HG03469 (cell line): ENCODE measurements at regions not wholly inside any gene's neighbourhood (a gene's known extent, or its start where the extent isn't known, plus 50 kb on each side); places are given as distances from the start of the nearest gene placed in this dataset.

Experiments
- ATAC-seq: cut with Tn5 transposase; IDR thresholded peaks from one replicate; pipeline ENCODE4 v1.9.1; 2021; ENCODE audit warnings: mild to moderate bottlenecking, moderate library complexity, moderate number of reproducible peaks; ENCODE audit not compliant: unreplicated experiment

DNA sequence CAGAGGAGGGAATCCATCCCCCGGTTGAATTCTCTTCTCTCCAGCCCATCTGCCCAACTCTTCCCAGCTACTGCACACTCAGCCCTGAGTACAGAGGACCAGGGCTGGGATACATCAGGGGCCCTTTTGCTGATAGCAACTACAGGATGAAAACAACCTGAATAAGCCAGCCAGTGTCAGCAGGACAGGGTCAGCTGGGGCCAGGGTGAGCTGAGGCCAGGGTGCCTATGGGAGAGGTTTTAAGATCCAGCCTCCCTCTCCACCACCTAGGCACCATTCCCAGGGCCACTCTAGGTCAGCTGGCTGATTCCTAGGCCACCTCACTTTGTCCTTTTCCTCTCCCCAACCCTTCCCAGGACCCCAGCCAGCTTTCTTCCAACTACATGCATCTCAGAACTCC lies 83.8 kb downstream of the MRPL46 start:
- no peak for ATAC-seq

DNA sequence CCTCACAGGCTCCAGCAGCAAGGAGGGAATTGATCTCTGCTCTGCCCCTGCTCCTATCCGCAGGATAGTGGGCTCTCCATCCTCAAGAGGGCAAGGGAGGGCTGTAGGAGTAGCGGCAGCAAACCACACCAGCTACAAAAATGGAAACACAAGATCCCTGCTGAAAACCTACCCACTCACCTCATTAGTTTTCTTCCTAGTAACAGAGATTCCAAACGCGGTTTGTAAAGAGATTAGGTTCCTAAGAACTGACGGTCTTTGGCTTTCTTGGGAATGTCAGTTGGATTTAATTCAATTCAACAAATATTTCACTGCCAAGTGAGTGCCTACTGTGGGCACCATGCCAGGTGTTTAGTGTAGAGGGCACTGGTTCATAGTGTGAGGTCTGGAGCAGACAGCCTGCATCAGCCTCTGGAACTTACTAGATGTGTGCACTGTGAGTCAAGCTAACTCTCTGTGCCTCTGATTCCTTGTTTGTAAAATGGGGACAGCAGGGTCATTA lies 84.7 kb downstream of the MRPL46 start:
- no peak for ATAC-seq

DNA sequence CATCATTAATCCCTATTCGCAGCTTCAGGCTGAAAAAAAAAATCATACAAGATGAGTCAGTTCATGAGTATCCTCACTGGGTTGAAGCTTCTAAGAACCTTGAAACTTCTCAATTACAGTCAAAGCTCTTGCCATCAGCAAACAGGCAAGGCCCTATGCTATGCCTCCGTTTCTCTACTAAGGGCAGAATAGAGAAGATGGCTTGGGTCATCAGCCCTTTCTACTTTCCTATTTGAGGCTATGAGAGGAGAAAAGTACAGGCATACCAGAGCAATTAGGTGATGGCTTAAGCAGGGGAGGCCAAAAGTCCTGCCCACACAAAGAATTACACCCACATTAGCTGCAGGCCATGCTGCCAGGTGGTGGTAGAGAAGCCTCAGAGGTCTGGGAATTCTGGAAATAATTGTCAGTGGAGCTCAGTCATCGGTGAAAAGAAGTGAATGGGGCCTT lies 89.0 kb downstream of the MRPL46 start:
- no peak for ATAC-seq

DNA sequence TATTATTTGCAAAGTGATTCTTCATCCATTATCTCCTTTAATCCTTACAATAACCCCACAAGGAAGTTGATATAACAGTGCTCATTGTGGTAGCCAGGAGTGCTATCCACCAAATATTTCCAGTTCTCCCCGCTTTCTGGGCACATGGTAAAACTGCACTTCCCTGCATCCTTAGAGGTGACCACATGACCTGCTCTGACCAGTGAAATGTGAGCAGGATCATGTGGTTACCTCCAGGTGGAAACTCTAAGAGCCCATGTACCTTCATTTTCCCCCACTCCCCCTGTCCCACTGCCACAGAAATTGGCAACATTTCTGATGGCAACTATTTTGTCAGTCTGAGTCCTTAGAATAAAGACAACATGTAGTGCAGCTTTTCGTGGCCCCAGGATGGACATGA lies 89.7 kb downstream of the MRPL46 start:
- no peak for ATAC-seq

DNA sequence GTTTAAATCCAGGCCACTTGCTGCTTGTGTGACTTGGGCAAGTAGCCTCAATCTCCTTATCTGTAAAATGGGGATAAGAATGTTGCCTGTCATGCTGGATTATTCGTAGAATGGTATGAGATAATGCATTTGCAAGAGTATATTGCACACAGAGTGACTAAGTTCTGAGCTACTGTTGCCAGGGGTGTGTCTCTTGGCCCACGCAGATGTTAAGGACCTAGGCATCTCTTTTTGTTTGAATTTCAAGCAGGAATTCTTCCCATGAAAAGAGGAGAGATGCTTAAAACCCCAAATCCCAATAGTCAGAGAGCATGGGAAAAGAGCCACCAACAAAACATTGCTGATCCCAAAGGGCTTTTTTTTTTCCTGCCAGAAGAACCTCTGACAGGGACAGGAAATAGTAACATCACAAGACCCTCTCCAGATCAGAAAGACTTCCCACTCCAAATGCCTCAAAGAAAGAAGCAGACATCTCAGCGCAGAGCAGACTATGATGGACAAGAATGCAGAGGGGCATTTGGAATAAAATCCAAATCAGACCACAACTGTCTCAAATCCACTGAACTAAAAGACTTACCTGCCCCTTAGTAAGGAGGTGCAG lies 90.5 kb downstream of the MRPL46 start:
- no peak for ATAC-seq

DNA sequence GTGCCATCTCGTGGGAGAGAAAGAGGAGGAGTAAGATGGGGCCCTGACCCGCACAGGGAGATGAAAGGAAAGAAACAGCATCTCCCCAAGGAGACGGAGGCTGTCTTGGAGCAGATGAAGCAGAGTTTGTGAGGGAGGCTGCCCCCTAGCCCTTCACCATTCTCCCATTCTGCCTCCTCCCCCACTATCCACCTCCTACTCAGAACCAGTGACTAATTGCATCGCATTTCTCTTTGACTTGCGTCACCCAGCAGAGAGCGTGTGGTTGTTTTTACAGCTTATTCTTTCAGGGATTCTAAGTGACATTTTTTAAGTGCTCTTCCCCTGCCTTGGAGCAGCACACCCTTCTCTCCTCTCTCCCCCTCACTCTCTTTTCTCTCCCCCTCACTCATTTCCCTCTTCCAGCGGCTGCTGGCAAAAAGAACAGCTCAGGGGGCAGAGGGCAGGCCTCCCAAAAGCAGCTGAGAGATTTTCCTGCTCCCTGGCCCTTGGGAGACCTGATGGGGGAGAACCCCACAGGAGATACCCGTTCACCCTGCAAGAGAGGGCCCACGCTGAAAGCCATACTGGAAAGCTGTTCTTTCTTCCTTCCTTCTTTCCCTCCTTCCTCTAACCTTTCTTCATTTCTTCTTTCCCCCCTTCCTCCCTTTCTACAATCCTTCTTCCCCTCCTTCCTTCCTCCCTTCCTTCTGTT lies 91.8 kb downstream of the MRPL46 start:
- no peak for ATAC-seq

DNA sequence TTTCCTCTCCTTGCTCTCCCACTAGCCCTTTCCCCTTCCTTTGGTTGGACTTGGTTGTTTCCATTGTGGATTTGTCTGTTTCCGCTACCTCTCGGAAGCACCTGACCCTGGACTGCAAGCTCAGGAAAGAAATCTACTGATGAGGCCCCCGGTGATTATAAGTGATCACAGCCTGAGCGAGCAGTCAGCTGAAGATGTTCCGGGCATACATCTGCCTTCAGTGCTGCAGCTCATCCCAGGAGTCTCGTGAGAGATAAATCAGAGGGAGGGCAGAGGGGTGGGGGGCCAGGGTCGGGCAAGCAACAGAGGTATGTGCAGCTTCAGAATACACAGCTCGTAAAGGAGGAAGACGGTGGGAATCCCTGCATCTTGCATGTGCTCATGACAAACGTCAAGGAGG lies 102.1 kb downstream of the MRPL46 start:
- no peak for ATAC-seq

DNA sequence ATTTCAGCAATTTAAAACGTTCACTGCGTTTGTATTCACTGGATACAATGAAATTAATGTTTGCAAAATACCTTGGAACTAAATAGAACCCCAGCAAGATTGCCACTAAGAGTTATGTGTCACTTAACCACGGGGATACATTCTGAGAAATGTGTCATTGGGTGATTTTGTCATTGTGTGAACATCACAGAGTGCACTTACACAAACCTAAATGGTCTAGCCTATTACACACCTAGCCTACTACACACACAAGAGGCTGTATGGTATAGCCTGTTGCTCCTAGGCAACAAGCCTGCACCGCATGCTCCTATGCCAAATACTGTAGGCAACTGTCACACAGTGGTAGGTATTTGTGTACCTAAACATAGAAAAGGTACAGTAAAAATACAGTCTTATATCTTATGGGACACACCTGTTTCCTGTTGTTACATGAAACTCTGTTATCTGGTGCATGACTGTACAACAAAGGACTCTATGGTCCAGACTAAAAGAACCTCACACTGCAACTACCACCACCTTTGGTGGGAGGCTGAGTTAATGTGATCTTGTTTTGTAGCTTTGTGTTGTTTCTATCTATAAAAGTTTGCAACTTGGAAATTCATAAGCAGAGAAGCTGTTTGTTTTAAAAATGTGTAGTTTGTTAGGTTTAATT lies 92.2 kb upstream of the NTRK3 start:
- no peak for ATAC-seq

DNA sequence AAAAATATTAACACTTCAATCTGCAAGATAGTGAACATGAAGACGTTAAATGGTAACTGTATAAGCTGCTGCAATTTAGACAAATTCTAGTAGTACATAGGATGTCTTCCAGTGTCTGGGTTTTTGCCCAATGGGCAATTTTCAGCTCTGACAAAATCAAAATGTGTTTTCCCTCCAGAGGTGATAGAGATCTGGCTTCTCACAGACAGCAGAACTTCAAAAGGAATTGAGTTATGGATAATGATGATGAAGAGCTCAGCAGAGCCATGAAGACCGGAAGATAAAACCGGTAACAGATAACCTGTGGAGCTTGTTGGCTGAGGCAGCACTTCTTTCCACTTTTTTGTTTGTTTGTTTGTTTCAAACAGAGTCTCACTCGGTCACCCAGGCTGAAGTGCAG lies 89.4 kb upstream of the NTRK3 start:
- no peak for ATAC-seq

DNA sequence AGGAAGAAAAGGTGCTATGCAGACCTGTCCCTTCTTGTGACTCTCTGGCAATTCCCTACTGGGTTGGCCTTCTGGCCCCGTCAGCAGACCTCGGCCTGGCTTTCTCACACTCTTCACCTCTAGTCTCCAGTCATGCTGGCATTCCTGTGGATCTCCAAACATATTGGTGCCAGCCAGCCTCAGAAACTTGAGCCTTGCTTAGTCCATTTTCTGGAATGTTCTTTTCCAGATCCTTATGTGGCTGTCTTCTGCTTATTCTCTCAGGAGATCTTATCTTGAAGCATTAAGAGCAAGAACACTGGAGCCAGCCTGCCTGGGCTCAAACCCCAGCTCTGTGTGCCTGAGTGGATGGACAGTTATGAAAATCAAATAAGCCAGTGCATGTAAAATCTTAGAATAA lies 88.2 kb upstream of the NTRK3 start:
- ATAC-seq, result no peak

DNA sequence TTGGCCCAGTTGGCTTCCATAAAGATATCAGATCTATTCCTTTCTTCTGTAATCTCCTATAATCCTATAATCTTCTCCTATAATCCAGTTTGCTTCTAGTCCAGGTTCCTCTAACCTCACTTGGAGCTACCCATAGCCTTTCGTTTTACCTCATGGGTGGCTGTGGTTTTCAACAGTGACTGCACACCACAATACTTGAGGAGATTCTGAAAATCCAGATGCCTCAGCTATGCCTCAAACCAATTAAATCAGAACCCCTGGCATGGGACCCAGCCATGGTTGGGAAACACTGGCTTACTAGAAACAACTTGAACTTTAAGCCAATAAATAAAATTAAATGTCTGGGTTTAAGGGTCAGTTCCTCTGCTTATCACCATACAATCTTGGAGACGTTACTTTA lies 86.1 kb upstream of the NTRK3 start:
- ATAC-seq, result no peak

DNA sequence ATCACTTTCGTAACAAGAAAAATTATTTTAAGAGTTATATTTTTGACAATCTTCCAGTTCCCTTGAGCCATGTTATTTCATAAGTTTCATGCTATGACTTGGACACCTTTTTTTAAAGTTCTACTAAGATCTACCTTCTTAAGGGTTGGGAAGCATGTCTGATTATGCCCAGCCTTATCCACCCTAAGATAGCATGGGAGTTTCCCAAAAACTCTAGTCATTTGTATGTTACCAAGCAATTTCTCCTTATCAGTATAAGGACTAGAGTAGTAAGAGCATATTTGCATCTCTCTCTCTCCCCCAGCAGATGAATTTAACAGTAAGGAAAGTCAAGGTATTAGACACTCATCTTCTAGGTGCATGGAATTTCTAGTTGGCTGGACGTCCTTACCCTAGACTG lies 85.1 kb upstream of the NTRK3 start:
- ATAC-seq, result no peak

DNA sequence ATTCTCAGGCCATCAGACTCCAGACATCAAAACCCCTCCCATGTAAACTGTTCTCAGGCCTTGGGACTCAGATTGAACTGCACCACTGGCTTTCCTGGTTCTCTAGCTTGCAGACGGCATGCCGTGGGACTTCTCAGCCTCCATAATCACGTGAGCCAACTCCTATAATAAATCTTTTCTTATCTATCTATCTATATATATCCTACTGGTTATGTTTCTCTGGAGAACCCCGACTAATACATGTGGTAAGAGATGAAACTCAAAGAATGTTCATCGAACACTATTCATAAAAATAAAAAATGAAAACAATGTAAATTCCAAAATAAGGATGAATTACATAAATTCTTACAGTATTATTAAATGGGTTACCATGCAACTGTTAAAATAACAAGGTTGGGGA lies 84.5 kb upstream of the NTRK3 start:
- no peak for ATAC-seq

DNA sequence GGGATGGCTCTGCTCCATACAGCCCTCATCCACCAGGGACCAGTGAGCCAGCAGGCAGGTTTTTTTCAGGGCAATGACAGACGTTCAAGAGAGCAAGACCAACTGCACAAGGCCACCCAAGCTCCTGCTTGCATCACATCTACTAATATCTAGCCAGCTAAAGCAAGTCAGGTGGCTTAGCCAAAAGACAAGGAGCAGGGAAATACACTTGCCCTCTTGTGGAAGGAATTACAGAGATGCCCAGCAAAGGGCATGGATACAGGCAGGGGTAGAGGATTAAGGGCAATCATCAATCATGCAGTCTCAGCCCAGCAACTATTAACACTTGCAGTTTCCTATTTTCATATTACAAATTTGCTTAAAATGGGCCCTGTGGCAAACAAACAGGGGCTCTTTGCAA lies 81.5 kb upstream of the NTRK3 start:
- no peak for ATAC-seq

DNA sequence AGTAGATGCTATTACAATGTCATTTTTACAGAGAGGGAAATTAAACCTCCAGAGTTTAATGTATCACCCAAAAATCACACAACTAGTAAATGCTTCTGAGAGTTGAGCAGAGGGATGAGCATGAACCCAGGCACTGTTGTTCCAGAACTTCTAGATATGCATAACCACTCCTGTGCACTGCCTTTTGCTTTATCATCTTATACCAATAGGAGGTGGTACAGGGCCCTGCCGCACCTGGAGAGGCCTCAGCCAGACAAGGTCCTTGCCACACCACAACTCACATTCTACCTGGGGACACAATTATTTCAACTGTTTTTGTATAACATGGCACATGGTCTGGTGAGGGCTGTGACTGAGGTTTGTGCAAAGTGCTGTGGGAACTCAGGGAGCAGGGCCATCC lies 78.5 kb upstream of the NTRK3 start:
- no peak for ATAC-seq

DNA sequence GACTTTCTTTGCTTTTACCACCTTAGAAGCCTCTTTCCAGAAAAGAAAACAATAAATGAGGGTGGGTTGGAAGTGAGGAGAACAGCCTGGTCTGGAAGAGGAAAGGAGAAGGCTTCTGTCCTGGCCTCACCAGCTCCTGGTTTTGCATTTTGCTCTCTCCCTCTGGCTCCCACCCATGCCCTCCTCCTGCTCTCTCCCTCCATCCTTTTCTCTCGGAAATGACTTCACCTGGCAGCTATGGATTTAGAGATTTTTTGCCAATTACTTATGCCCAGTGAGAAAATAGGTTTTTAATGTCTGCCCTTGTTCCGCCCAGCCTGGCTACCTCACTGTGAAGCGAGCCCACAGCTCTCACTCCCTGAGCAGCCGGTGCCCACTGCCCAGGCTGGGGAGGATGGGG lies 77.9 kb upstream of the NTRK3 start:
- no peak for ATAC-seq

DNA sequence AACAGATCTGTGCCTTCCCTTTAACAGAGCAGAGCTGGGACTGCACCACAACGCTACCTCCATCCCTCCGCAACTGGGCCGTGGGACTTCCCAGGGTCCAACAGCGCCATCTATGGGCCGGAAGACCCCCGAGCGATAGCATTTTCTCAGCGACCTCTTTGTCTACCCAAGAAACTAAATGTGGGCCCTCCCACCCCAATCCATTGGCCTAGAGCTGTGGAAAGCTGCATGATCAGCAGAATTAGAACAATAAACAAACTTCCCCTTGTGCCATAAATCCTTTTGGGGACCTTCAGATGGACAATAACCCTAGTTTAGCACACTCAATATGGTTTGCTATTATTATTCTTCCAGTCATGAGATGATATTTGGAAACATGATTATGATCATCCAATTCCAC lies 74.8 kb upstream of the NTRK3 start:
- ATAC-seq, result peak; percentile 56

DNA sequence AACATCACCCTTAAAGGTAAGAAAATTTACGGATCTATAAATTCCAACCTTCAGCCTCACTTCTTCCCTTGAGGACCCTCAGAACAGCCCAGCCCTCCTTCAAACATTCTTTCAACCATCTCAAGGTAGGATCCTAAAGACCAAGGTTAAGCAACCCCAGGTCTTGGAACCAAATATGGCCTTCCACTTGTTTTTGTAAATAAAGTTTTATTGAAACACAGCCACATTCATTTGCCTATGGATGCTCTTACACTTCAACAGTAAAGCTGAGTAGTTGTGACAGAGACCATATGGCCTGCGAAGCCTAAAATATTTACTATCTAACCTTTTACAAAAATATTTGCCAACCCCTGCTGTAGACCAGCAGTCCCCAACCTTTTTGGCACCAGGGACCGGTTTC lies 70.4 kb upstream of the NTRK3 start:
- ATAC-seq, result no peak

DNA sequence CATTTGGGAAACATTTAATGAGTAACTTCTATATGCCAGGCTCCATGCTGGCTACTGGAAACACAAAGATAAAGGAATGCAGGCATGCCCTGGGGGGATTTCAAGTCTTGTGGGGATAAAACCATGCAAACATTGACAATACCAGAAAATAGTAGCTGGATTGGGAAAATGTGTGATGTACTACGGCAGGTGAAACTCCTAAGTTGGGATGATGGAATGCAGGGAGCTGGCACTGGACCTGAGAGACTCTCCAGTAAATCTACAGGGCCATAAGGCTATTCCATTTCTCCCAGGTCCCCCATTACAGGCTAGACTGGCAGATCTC lies 68.2 kb upstream of the NTRK3 start:
- ATAC-seq, result no peak

DNA sequence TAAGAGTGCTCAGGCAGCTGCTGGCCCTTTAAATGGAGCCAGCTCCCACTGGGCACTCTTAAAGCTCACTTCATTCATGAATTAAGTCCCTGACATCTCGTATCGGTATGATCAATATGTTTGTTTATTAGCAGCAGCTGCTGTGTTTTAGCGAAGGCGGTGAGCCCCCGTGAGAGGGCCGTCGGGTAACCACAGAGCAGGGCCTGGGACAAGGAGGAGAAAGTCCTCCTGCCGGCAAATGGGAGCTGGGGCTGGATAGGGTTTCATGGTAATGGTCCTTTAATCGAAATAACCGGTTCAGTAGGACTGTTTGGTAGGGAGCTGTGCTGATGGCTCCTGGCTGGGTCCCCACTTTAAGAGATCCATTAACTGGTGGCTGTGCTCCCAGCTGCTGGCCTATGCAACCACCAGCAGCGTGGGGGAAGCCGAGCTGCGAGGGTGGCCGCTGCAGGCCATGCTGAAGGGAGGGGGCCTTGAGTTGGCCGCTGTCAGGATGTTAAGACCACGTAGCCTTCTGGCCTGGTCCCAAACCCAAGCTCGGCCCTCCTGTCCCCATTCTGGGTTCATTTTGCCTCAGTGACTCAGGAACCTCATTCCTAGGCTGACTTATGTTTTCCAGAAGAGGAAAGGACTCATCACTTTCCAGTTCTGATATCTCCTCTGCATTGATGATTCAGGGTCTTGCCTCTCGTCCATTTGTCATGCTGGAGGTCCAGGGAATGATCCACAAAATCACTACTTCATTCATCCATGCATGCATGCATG lies 67.6 kb upstream of the NTRK3 start:
- ATAC-seq, result no peak

DNA sequence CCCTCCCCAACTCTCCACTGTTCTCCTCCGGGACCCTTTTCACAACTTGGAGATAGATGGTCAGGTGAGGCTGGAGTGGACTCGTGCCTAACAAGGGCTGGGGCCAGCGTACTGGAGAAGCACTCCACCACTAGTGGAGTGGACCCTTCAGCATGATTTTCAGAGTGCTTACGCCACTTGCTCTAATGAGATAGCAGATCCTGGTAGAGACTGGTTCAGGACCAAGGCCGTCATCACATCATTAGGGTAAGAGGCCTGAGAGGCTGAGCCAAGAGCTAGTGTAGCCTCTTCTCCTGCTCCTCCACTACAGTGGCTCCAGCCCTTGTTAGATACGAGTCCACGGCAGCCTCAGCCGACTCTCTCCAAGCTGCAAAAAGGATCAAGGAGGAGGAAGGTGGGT lies 66.9 kb upstream of the NTRK3 start:
- no peak for ATAC-seq

DNA sequence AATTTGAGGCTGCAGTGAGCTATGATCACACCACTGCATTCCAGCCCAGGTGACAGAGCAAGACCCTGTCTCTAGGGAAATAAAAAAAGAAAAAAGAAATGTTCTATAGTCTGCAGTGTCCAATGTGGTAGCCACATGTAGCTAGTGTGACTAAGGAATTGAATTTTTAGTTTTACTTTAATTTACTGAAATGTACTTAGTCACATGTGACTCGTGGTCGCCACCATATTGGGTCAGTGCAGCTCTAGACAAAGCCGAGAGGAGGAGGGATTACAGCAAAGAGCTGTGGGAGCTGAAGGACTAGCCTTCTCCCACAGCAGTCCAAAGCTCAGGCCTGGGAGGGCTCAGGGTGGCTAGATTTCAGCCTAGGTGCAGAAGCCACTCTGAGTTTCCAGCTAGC lies 65.9 kb upstream of the NTRK3 start:
- ATAC-seq, result no peak
